Left renal cortex interstitium (tissue), 4 donors: ENCODE measurements at regions not wholly inside any gene's neighbourhood (a gene's known extent, or its start where the extent isn't known, plus 50 kb on each side); places are given as distances from the start of the nearest gene placed in this dataset.

Experiments
- DNase-seq, 4 donors: peaks; one replicate each; pipeline ENCODE4 v3.0.0-alpha.2; 2013; ENCODE audit warnings: low read depth in 4 of 4, low spot score in 2 of 4, missing footprints in 1 of 4

GRCh38 chr11:26076233-26076990, 255.5 kb upstream of the ANO3 start:
- no peak for DNase-seq

DNA sequence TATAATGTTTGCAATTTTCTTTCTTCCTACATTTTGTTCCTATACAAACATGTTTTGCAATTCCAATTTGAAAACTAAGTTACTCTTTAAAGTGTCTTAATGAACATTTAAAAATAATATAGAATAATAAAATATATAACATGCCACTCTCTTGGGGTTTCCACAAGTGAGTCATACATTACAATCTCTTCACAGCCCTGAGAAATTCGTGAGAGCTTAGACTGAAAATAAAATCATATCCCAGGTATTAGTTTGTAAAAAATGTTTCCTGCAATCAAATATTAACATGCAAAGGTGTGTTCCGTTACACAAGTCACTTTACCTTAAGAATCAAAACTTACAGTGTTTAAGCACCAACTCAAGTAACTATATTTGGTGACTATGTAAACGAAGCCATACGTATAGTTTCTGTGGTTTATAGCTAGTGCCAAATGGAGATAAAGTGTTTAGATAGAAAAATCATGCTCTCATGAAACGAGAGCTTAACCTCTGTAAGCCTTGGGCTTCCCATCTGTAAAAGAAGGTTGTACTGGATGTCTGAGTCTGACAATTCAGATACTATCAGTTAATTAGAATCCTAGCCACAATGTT, 253.6 kb upstream of the ANO3 start:
- DNase-seq, result no peak

- no peak for DNase-seq
Observed at GRCh38 chr11:26084313-26084712, 247.6 kb upstream of the ANO3 start.

DNA sequence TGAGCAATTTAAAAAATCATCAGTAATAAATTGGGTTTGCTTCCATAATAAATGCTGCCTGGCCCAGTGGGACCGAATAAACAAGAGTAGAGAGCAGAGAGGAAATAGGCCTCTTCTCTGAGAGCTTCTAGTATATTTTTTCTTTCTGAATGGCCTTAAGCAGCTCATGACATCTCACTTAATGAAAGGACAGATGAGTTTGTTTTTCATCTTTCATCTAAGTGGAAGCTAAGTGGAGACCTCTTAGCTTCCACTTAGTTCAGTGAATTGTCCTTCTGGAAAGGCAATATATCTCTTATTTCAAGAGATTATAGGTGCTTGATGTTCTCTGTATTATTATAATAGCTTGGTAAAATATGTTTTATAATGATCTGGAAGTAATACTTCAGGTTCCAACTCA, 245.9 kb upstream of the ANO3 start:
- DNase-seq, result no peak

- DNase-seq, result no peak
Observed at GRCh38 chr11:26087120-26087935, 244.6 kb upstream of the ANO3 start.

- DNase-seq, result no peak
Observed at GRCh38 chr11:26088391-26088790, 243.5 kb upstream of the ANO3 start.

GRCh38 chr11:26090651-26091050, 241.3 kb upstream of the ANO3 start:
- no peak for DNase-seq

DNA sequence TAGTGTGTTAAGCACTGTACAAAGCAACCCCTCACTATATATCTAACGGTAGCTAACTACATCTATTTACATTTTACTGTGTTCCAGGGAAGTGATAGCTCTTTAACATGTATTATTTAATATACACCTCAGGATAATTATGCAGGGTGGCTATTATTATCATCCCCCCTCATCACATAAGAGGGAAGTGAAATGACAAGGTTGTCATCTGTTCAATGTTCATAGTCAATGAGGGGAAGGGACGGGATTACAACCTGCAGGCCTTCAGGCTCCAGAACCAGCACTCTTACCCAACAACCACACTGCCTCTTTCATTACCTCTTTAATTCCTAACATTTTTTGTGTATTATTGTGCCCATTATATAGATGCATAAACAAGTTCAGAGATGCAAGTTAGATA, 238.7 kb upstream of the ANO3 start:
- DNase-seq, result no peak

GRCh38 chr11:26095340-26095739, 236.6 kb upstream of the ANO3 start:
- DNase-seq, result no peak

DNA sequence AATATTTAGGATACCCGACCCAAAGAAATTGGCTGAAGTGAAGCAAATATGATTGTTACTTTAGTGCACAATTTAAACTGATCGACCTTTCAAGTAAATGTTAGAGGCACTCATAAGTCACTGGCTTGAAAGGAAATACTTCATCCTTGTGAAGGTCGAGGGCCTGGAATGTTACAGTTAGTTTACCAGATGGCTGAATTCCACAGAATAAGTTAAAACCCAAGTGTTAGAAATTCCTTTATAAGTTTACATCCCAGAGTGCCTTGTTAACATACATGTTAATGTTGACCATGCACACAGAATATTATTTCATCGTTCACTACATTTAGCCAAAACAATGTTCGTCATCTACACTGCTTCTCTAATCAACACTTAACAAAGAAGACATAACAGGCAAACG, 235.5 kb upstream of the ANO3 start:
- peak in 1 of 4 donors; percentile 24 for DNase-seq

DNA sequence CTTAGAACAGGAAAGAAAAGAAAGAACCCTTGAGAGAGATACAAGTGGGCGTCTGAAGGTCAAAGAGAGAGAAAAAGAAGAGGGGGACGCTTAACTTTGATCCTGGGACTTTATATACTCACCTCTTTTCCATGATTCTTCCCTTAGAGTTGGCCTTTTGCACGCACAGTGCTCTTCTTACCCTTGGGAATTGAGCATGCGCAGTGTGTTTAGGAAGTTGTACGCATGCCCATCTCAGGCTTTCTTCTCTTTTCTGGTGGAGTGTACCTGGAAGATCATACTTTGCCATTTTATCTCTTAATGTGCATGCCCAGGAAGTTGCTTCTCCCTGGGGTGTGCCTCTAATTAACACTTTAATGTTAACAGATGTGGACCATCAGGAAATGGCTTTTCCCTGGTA, 229.6 kb upstream of the ANO3 start:
- DNase-seq, result no peak

GRCh38 chr11:26105762-26106423, 226.0 kb upstream of the ANO3 start:
- DNase-seq, result no peak

- no peak for DNase-seq
Observed at GRCh38 chr11:26106726-26107125, 225.2 kb upstream of the ANO3 start.

DNA sequence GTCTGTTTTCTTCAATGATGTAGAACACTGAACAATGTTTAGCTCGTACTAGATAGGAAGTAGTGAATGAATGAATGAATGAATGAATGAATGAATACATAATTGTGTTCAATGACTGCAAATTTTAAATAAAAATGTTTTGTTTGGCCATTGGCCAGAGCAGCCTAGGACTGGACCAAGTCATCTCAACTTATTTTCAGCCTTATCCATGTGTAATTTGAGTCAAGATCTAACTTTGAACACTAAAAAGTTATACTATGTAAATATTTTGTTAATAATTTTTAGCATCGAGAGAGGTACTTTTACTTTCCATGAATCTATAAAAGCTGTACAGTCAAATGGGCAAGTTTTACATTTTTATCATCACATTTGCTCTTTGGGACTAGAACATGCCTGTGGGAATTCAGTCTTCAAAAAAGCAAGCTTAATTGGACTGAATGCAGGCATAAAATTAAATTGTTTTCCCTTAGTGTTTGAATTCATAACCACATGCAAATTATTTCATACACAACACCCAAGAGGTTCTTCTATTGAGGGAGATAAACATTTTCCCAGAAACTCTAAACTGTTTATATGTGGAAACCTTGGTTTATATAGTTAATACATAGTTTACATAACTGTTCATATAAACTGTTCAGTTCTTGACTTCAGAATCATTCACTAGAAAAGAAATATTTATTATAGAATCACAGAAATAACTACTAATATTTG, 222.1 kb upstream of the ANO3 start:
- no peak for DNase-seq

- DNase-seq, result no peak
Observed at GRCh38 chr11:26112264-26112663, 219.7 kb upstream of the ANO3 start.

DNA sequence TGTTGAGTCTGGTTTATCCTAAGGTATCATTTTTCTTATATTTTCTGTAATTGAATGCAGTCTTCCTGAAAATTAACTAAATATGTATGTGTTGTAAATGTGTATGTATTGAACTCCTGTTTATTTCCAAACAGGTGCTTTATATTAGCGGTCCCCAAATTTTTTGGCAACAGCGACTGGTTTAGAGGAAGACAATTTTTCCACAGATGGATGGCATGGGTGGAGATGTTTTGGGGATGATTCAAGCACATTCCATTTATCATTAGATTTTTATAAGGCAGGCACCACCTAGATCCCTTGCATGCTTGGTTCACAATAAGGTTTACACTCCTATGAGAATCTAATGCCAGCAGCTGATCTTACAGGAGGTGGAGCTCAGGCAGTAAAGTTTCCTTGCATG, 210.5 kb upstream of the ANO3 start:
- no peak for DNase-seq

GRCh38 chr11:26126741-26127140, 205.2 kb upstream of the ANO3 start:
- no peak for DNase-seq

DNA sequence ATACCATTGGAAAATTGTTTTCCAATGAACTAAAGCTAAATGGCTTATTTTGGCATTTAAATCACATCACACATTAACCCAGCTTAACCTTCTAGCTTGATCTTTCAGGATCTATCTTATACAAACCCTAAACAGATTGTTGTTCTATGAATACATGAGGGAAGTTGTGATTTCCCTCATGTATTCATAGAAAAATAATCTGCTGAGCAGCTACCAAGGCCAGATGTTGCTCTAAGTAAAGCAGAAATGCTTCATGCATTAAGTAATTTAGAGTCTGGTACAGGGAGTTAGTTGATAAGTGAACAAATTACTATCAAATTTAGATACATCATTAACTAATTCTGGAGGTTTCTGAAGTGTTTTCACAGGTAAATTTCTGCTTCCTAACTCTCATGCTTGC, 204.6 kb upstream of the ANO3 start:
- DNase-seq, result no peak

DNA sequence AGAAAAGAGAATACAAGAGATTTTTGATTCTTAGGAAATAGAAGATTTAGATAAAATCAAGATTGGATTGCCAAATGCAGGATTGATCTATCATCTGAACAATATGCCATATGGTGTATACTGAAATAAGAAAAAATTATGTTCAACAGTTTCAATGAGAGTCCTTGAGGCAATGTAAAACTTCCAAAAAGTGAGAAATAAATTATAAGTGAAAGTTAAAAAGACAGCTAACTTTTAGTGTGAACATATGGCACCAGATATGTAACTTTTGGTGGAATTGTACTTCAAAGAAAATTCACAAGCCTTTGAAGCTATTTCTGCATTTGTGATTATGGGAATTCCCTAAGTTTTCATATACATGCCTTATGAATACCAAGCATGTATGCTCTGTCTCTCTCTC, 200.5 kb upstream of the ANO3 start:
- no peak for DNase-seq

GRCh38 chr11:26134053-26134452, 197.9 kb upstream of the ANO3 start:
- DNase-seq, result no peak
